ENCODE measurements at regions not wholly inside any gene's neighbourhood (a gene's known extent, or its start where the extent isn't known, plus 50 kb on each side); places are given as distances from the start of the nearest gene placed in this dataset.

GRCh38 chr1:213618094-213618493 is 369.7 kb upstream of the PROX1 start:
- TF ChIP-seq CTCF (IDR thresholded peaks at IDR 0.05) (no peak), REST (IDR thresholded peaks at IDR 0.05; ENCODE audit: insufficient read depth in 1 of 2, low read depth in 2 of 2, low read length in 1 of 2) (no peak), POLR2AphosphoS5 (IDR thresholded peaks at IDR 0.05; ENCODE audit: low read depth, low read length) (no peak), TCF7L2 (IDR thresholded peaks at IDR 0.05; ENCODE audit: low read depth, low read length) (no peak), SIN3A (IDR thresholded peaks at IDR 0.05; ENCODE audit: borderline replicate concordance, insufficient read depth, low read depth, low read length) (no peak)

Measured in Panc1 (cell line).